ENCODE measurements at regions not wholly inside any gene's neighbourhood (a gene's known extent, or its start where the extent isn't known, plus 50 kb on each side); places are given as distances from the start of the nearest gene placed in this dataset.
"Not testable (repeated sequence)": the region's sequence is repeated elsewhere in the genome, so short reads cannot be mapped to it uniquely, and the experiment has no call there.

GRCh38 chr6:170097505-170098427 is 193.1 kb downstream of the DLL1 start:
- DNase-seq (ENCODE audit: low read depth, low spot score), result no peak

- no peak for DNase-seq (ENCODE audit: low read depth, low spot score)
These were observed 193.9 kb downstream of the DLL1 start for GRCh38 chr6:170096803-170097504.

GRCh38 chr6:170096191-170096802 is 194.6 kb downstream of the DLL1 start:
- no peak for DNase-seq (ENCODE audit: low read depth, low spot score)

- no peak for DNase-seq (ENCODE audit: low read depth, low spot score)
These were observed 195.5 kb downstream of the DLL1 start for GRCh38 chr6:170095273-170095981.

GRCh38 chr6:170094686-170095272 is 196.1 kb downstream of the DLL1 start:
- no peak for DNase-seq (ENCODE audit: low read depth, low spot score)

GRCh38 chr6:170093658-170094596 is 197.0 kb downstream of the DLL1 start:
- no peak for DNase-seq (ENCODE audit: low read depth, low spot score)

GRCh38 chr6:170093276-170093657 is 197.6 kb downstream of the DLL1 start:
- no peak for DNase-seq (ENCODE audit: low read depth, low spot score)

GRCh38 chr6:170092826-170093225 is 198.1 kb downstream of the DLL1 start:
- DNase-seq (ENCODE audit: low read depth, low spot score), result no peak

- no peak for DNase-seq (ENCODE audit: low read depth, low spot score)
These were observed 199.0 kb downstream of the DLL1 start for GRCh38 chr6:170091639-170092579.

GRCh38 chr6:170091000-170091638 is 199.8 kb downstream of the DLL1 start:
- no peak for DNase-seq (ENCODE audit: low read depth, low spot score)

GRCh38 chr6:170090561-170090960 is 200.3 kb downstream of the DLL1 start:
- no peak for DNase-seq (ENCODE audit: low read depth, low spot score)

- DNase-seq (ENCODE audit: low read depth, low spot score), result no peak
These were observed 200.9 kb downstream of the DLL1 start for GRCh38 chr6:170089963-170090362.

- DNase-seq (ENCODE audit: low read depth, low spot score), result no peak
These were observed 202.3 kb downstream of the DLL1 start for GRCh38 chr6:170088582-170088955.

GRCh38 chr6:170087941-170088581 is 202.8 kb downstream of the DLL1 start:
- no peak for DNase-seq (ENCODE audit: low read depth, low spot score)

- DNase-seq (ENCODE audit: low read depth, low spot score), result not testable (repeated sequence)
These were observed 203.5 kb downstream of the DLL1 start for GRCh38 chr6:170087421-170087780.

GRCh38 chr6:170086639-170087420 is 204.0 kb downstream of the DLL1 start:
- no peak for DNase-seq (ENCODE audit: low read depth, low spot score)
